CD4-positive, alpha-beta T cell (primary cell): ENCODE measurements at regions not wholly inside any gene's neighbourhood (a gene's known extent, or its start where the extent isn't known, plus 50 kb on each side); places are given as distances from the start of the nearest gene placed in this dataset.

Source experiments
- ATAC-seq: fragments of 200-7000 bp; cut with Tn5 transposase; one replicate; pipeline ENCODE4 v1.10.0; 2022; ENCODE audit warnings: mild to moderate bottlenecking; ENCODE audit not compliant: poor library complexity
- CTCF ChIA-PET: fragments of 350-600 bp; sonication (Branson Sonifier 250); formaldehyde crosslinking; loops from one replicate; lab custom pipeline; 2021; ENCODE audit warnings: antibody characterized with exemption, inconsistent platforms; lab: Charles Lee
- POLR2A ChIA-PET: fragments of 350-600 bp; sonication (Branson Sonifier 250); formaldehyde crosslinking; loops from one replicate; lab custom pipeline; 2021; ENCODE audit warnings: antibody characterized with exemption, inconsistent platforms; lab: Charles Lee
- DNase-seq, 14 experiments: peaks; one replicate each; pipeline ENCODE4 v3.0.0-alpha.2; 2013 to 2020; ENCODE audit warnings: mixed read lengths in 2 of 14
- H3K27ac ChIP-seq, 2 donors: one replicate each; pipeline versions ENCODE4 v1.5.1 to v1.7.0; 2013; ENCODE audit warnings: low read length in 2 of 2, low read depth in 1 of 2, mild to moderate bottlenecking in 1 of 2
- H3K27me3 ChIP-seq, 2 experiments: 1 replicate in 1 of 2; 2 replicates in 1 of 2; pipeline versions ENCODE4 v1.6.1 to v1.7.0; 2013; ENCODE audit warnings: low read length in 2 of 2, control low read depth in 1 of 2, mild to moderate bottlenecking in 1 of 2, moderate library complexity in 1 of 2; ENCODE audit not compliant: insufficient read depth in 2 of 2, control insufficient read depth in 1 of 2
- H3K36me3 ChIP-seq: one replicate; pipeline ENCODE4 v1.6.1; 2013; ENCODE audit warnings: low read length, control low read depth; ENCODE audit not compliant: insufficient read depth
- H3K4me1 ChIP-seq: one replicate; pipeline ENCODE4 v1.6.1; 2013; ENCODE audit warnings: low read length, control low read depth; ENCODE audit not compliant: insufficient read depth
- H3K4me3 ChIP-seq: one replicate; pipeline ENCODE4 v1.5.1; 2013; ENCODE audit warnings: mild to moderate bottlenecking, low read length, moderate library complexity
- H3K9me3 ChIP-seq, 2 experiments: 1 replicate in 1 of 2; 2 replicates in 1 of 2; pipeline versions ENCODE4 v1.6.1 to v1.7.0; 2013; ENCODE audit warnings: low read length in 2 of 2, mild to moderate bottlenecking in 2 of 2, control low read depth in 1 of 2, moderate library complexity in 1 of 2; ENCODE audit not compliant: control insufficient read depth in 1 of 2, insufficient read depth in 1 of 2
- H3K27ac Mint-ChIP-seq: one replicate; pipeline ENCODE4 v1.8.0; 2020; ENCODE audit warnings: mixed read lengths
- H3K27me3 Mint-ChIP-seq: one replicate; pipeline ENCODE4 v1.8.0; 2021; ENCODE audit warnings: mixed read lengths
- H3K36me3 Mint-ChIP-seq: one replicate; pipeline ENCODE4 v1.8.0; 2021; ENCODE audit warnings: low read depth, mixed read lengths
- H3K4me1 Mint-ChIP-seq: one replicate; pipeline ENCODE4 v1.8.0; 2021; ENCODE audit warnings: low read depth, mixed read lengths
- H3K4me3 Mint-ChIP-seq: one replicate; pipeline ENCODE4 v1.8.0; 2020; ENCODE audit warnings: mild to moderate bottlenecking, mixed read lengths
- H3K9me3 Mint-ChIP-seq: one replicate; pipeline ENCODE4 v1.8.0; 2020; ENCODE audit warnings: mixed read lengths
- CTCF ChIP-seq: fragments of 200-600 bp; IDR thresholded peaks from one replicate; pipeline ENCODE4 v1.8.0; 2022; ENCODE audit warnings: antibody characterized with exemption, mild to moderate bottlenecking
- intact Hi-C, 2 experiments: fragments of 100-400 bp; cut with DNase I in 1 of 2; cut with micrococcal nuclease in 1 of 2; formaldehyde crosslinking; loops; one replicate each; pipeline versions ENCODE4 v1.15.1 to v1.9.0; 2023 to 2025; cut with DNase I, micrococcal nuclease

GRCh38 chr9:15357050-15357653, 50.1 kb upstream of the TTC39B start:
- intact Hi-C loops: loop anchor here (5.0 kb wide), 4 partner anchors 65 to 250 kb away; partner anchors contain the start of gene SNAPC3 (in 1 of the 2)
- Mint-ChIP-seq H3K4me3 (no peak overlapping the region), H3K36me3 (no peaks in the 10 kb centered on the region), H3K9me3 (no peaks in the 10 kb centered on the region), H3K27ac (peak overlapping the region; percentile 10), H3K27me3 (no peaks in the 10 kb centered on the region), H3K4me1 (peaks cover 23% of the 10 kb centered on the region)
- DNase-seq (peak in 13 of 14 experiments; percentile 14 to 76 (median 36)), ATAC-seq (peak; percentile 84)
- no peaks in the 10 kb centered on the region for H3K27me3 ChIP-seq
- no peak overlapping the region for H3K4me3 ChIP-seq
- no peaks in the 10 kb centered on the region for H3K9me3 ChIP-seq
- TF ChIP-seq CTCF: no peak
- POLR2A ChIA-PET: interaction anchor here (0.9 kb wide), 1 partner anchor 78 kb away, joined by 3 read pairs; no protein-coding TSS in a partner anchor
- CTCF ChIA-PET: interaction anchor here (0.6 to 2.0 kb wide), 6 partner anchors 47 to 173 kb away, joined by 3 to 5 read pairs (median 3); partner anchors contain the start of gene SNAPC3
- H3K4me1 ChIP-seq: peaks cover 4% of the 10 kb centered on the region
- H3K36me3 ChIP-seq: no peaks in the 10 kb centered on the region
- no peak overlapping the region for H3K27ac ChIP-seq
